HS-27A (cell line): ENCODE measurements at regions not wholly inside any gene's neighbourhood (a gene's known extent, or its start where the extent isn't known, plus 50 kb on each side); places are given as distances from the start of the nearest gene placed in this dataset.
A peak's percentile ranks its signal among the peaks of the same experiment; 100 is the strongest.

Source experiments
- DNase-seq: peaks from one replicate; pipeline ENCODE4 v3.0.0-alpha.2; 2012; ENCODE audit warnings: low read depth, missing footprints

GRCh38 chr21:39054066-39054465 lies 129.2 kb downstream of the PSMG1 start:
- DNase-seq, result no peak

- no peak for DNase-seq
Measured at GRCh38 chr21:39053126-39053525, 130.1 kb downstream of the PSMG1 start.

- no peak for DNase-seq
Measured at GRCh38 chr21:39052718-39053117, 130.5 kb downstream of the PSMG1 start.

GRCh38 chr21:39051588-39051949 lies 131.7 kb downstream of the PSMG1 start:
- DNase-seq, result peak; percentile 14

GRCh38 chr21:39050841-39051587 lies 132.2 kb downstream of the PSMG1 start:
- DNase-seq, result no peak

GRCh38 chr21:39048574-39048973 lies 134.7 kb downstream of the PSMG1 start:
- no peak for DNase-seq

- DNase-seq, result no peak
Measured at GRCh38 chr21:39048064-39048463, 135.2 kb downstream of the PSMG1 start.

- DNase-seq, result no peak
Measured at GRCh38 chr21:39047046-39047445, 136.2 kb downstream of the PSMG1 start.

- DNase-seq, result no peak
Measured at GRCh38 chr21:39046236-39046916, 136.9 kb downstream of the PSMG1 start.

GRCh38 chr21:39041816-39042215 lies 141.4 kb downstream of the PSMG1 start:
- DNase-seq, result no peak

- no peak for DNase-seq
Measured at GRCh38 chr21:39040494-39041110, 142.6 kb downstream of the PSMG1 start.

- no peak for DNase-seq
Measured at GRCh38 chr21:39037807-39038405, 145.3 kb downstream of the PSMG1 start.

GRCh38 chr21:39036581-39036980 lies 146.7 kb downstream of the PSMG1 start:
- DNase-seq, result no peak

- no peak for DNase-seq
Measured at GRCh38 chr21:39034590-39035536, 148.4 kb downstream of the PSMG1 start.

- DNase-seq, result no peak
Measured at GRCh38 chr21:39033878-39034589, 149.2 kb downstream of the PSMG1 start.

GRCh38 chr21:39029900-39030884 lies 153.1 kb downstream of the PSMG1 start:
- no peak for DNase-seq

GRCh38 chr21:39029086-39029755 lies 154.0 kb downstream of the PSMG1 start:
- no peak for DNase-seq

- no peak for DNase-seq
Measured at GRCh38 chr21:39025198-39025597, 158.1 kb downstream of the PSMG1 start.

GRCh38 chr21:39024538-39024937 lies 158.7 kb downstream of the PSMG1 start:
- no peak for DNase-seq
